Endodermal cell (in vitro differentiated cells): ENCODE measurements at regions not wholly inside any gene's neighbourhood (a gene's known extent, or its start where the extent isn't known, plus 50 kb on each side); places are given as distances from the start of the nearest gene placed in this dataset.

ENCODE experiments used
- DNase-seq: peaks from one replicate; pipeline ENCODE4 v3.0.0-alpha.2; 2017
- H3K27ac ChIP-seq: 2 replicates; pipeline ENCODE4 v1.5.1; 2013; ENCODE audit warnings: mild to moderate bottlenecking, low read depth, low read length, moderate library complexity
- H3K27me3 ChIP-seq: 2 replicates; pipeline ENCODE4 v1.6.1; 2013; ENCODE audit warnings: mild to moderate bottlenecking, low read length, moderate library complexity; ENCODE audit not compliant: insufficient read depth, control insufficient read depth, poor library complexity, severe bottlenecking
- H3K36me3 ChIP-seq: 2 replicates; pipeline ENCODE4 v1.7.0; 2013; ENCODE audit warnings: mild to moderate bottlenecking, low read length, moderate library complexity; ENCODE audit not compliant: control insufficient read depth, insufficient read depth
- H3K4me1 ChIP-seq: one replicate; pipeline ENCODE4 v1.7.0; 2013; ENCODE audit warnings: low read length; ENCODE audit not compliant: control insufficient read depth, insufficient read depth
- H3K4me3 ChIP-seq: 2 replicates; pipeline ENCODE4 v1.5.1; 2013; ENCODE audit warnings: mild to moderate bottlenecking, low read length, moderate library complexity
- H3K9ac ChIP-seq: 2 replicates; pipeline ENCODE4 v1.6.1; 2013; ENCODE audit warnings: mild to moderate bottlenecking, low read length, moderate library complexity; ENCODE audit not compliant: poor library complexity, severe bottlenecking; ENCODE audit errors: extremely low read depth
- H3K9me3 ChIP-seq: 2 replicates; pipeline ENCODE4 v1.6.1; 2013; ENCODE audit warnings: mild to moderate bottlenecking, low read length, moderate library complexity; ENCODE audit not compliant: control insufficient read depth
- H3K27ac Mint-ChIP-seq: 2 replicates; pipeline ENCODE4 v1.8.0; 2020; ENCODE audit warnings: mixed read lengths
- H3K27me3 Mint-ChIP-seq: 2 replicates; pipeline ENCODE4 v1.8.0; 2021; ENCODE audit warnings: mild to moderate bottlenecking, mixed read lengths; ENCODE audit not compliant: insufficient read depth
- H3K36me3 Mint-ChIP-seq: 2 replicates; pipeline ENCODE4 v1.8.0; 2020; ENCODE audit warnings: low read depth, mixed read lengths
- H3K4me1 Mint-ChIP-seq: 2 replicates; pipeline ENCODE4 v1.8.0; 2020; ENCODE audit warnings: mixed read lengths
- H3K4me3 Mint-ChIP-seq: 2 replicates; pipeline ENCODE4 v1.8.0; 2020; ENCODE audit warnings: mild to moderate bottlenecking, moderate library complexity, mixed read lengths
- H3K9me3 Mint-ChIP-seq: 2 replicates; pipeline ENCODE4 v1.8.0; 2020; ENCODE audit warnings: mild to moderate bottlenecking, mixed read lengths
- CTCF ChIP-seq: fragments of 200-600 bp; sonication (generic); conservative IDR thresholded peaks from 2 replicates; pipeline ENCODE4 v1.5.0; 2021; ENCODE audit warnings: antibody characterized with exemption, mild to moderate bottlenecking
- WGBS, 2 experiments: methylation state at CpG; one replicate each; pipeline versions ENCODE4 v1.1.5 to v1.1.7; 2013; ENCODE audit warnings: missing lambda C conversion rate in 2 of 2, mixed read lengths in 1 of 2; ENCODE audit not compliant: insufficient coverage in 1 of 2, insufficient read length in 1 of 2; 5-methylcytosine and 5-hydroxymethylcytosine counted together

GRCh38 chr13:97119943-97120342 is 102.2 kb upstream of the MBNL2 start:
- Mint-ChIP-seq H3K4me3 (no peak overlapping the region), H3K36me3 (no peaks in the 10 kb centered on the region), H3K27ac (no peak overlapping the region), H3K4me1 (peaks cover 22% of the 10 kb centered on the region), H3K9me3 (no peaks in the 10 kb centered on the region), H3K27me3 (peaks cover 34% of the 10 kb centered on the region)
- peaks cover 3% of the 10 kb centered on the region for H3K27me3 ChIP-seq
- H3K27ac ChIP-seq: no peak overlapping the region
- H3K4me1 ChIP-seq: peaks cover 12% of the 10 kb centered on the region
- no peak for DNase-seq
- no peaks in the 10 kb centered on the region for H3K36me3 ChIP-seq
- no peak for TF ChIP-seq CTCF
- no peaks in the 10 kb centered on the region for H3K9me3 ChIP-seq
- 90% methylated on average over 2 to 3 of the region's 3 CpGs for WGBS, 2 experiments
- H3K9ac ChIP-seq: no peak overlapping the region
- no peak overlapping the region for H3K4me3 ChIP-seq

- Histone ChIP-seq H3K27me3 (peaks cover 3% of the 10 kb centered on the region), H3K36me3 (no peaks in the 10 kb centered on the region), H3K9ac (no peak overlapping the region), H3K4me3 (no peak overlapping the region), H3K4me1 (peaks cover 16% of the 10 kb centered on the region), H3K9me3 (no peaks in the 10 kb centered on the region), H3K27ac (no peak overlapping the region)
- 73 to 91% methylated on average over 2 of the region's 2 CpGs for WGBS, 2 experiments
- DNase-seq: no peak
- Mint-ChIP-seq H3K27ac (no peak overlapping the region), H3K27me3 (peaks cover 30% of the 10 kb centered on the region), H3K36me3 (no peaks in the 10 kb centered on the region), H3K4me1 (peaks cover 26% of the 10 kb centered on the region), H3K9me3 (no peaks in the 10 kb centered on the region), H3K4me3 (no peak overlapping the region)
- no peak for TF ChIP-seq CTCF
Observed at GRCh38 chr13:97120346-97120745, 101.8 kb upstream of the MBNL2 start.

GRCh38 chr13:97120976-97121375 is 101.2 kb upstream of the MBNL2 start:
- Histone ChIP-seq H3K4me3 (no peak overlapping the region), H3K9me3 (no peaks in the 10 kb centered on the region), H3K9ac (no peak overlapping the region), H3K36me3 (no peaks in the 10 kb centered on the region), H3K27ac (no peak overlapping the region), H3K4me1 (peaks cover 19% of the 10 kb centered on the region), H3K27me3 (peaks cover 3% of the 10 kb centered on the region)
- no peaks in the 10 kb centered on the region for H3K36me3 Mint-ChIP-seq
- no peaks in the 10 kb centered on the region for H3K9me3 Mint-ChIP-seq
- H3K27ac Mint-ChIP-seq: no peak overlapping the region
- peaks cover 32% of the 10 kb centered on the region for H3K4me1 Mint-ChIP-seq
- no peak for TF ChIP-seq CTCF
- no peak for DNase-seq
- H3K27me3 Mint-ChIP-seq: peaks cover 24% of the 10 kb centered on the region
- WGBS, 2 experiments: 85 to 100% methylated on average over 1 of the region's 1 CpG
- H3K4me3 Mint-ChIP-seq: no peak overlapping the region
